ENCODE measurements at regions not wholly inside any gene's neighbourhood (a gene's known extent, or its start where the extent isn't known, plus 50 kb on each side); places are given as distances from the start of the nearest gene placed in this dataset.

- TF ChIP-seq CTCF (conservative IDR thresholded peaks at IDR 0.05; ENCODE audit: low read depth, low read length), result no peak
- H3K4me3 ChIP-seq (ENCODE audit: low read length), result no peak overlapping the region
- DNase-seq (ENCODE audit: low read depth), result no peak
These were observed 125.1 kb upstream of the SOX4 start for GRCh38 chr6:21468461-21468860.

GRCh38 chr6:21469213-21469612 lies 124.3 kb upstream of the SOX4 start:
- TF ChIP-seq CTCF (conservative IDR thresholded peaks at IDR 0.05; ENCODE audit: low read depth, low read length), result no peak
- no peak for DNase-seq (ENCODE audit: low read depth)
- no peak overlapping the region for H3K4me3 ChIP-seq (ENCODE audit: low read length)

GRCh38 chr6:21476112-21476511 lies 117.4 kb upstream of the SOX4 start:
- no peak for TF ChIP-seq CTCF (conservative IDR thresholded peaks at IDR 0.05; ENCODE audit: low read depth, low read length)
- no peak for DNase-seq (ENCODE audit: low read depth)
- H3K4me3 ChIP-seq (ENCODE audit: low read length), result no peak overlapping the region

- no peak for DNase-seq (ENCODE audit: low read depth)
- no peak overlapping the region for H3K4me3 ChIP-seq (ENCODE audit: low read length)
- TF ChIP-seq CTCF (conservative IDR thresholded peaks at IDR 0.05; ENCODE audit: low read depth, low read length), result no peak
These were observed 115.1 kb upstream of the SOX4 start for GRCh38 chr6:21478411-21478810.

- no peak overlapping the region for H3K4me3 ChIP-seq (ENCODE audit: low read length)
- DNase-seq (ENCODE audit: low read depth), result no peak
- no peak for TF ChIP-seq CTCF (conservative IDR thresholded peaks at IDR 0.05; ENCODE audit: low read depth, low read length)
These were observed 114.5 kb upstream of the SOX4 start for GRCh38 chr6:21478883-21479539.

GRCh38 chr6:21486115-21486514 lies 107.4 kb upstream of the SOX4 start:
- no peak overlapping the region for H3K4me3 ChIP-seq (ENCODE audit: low read length)
- TF ChIP-seq CTCF (conservative IDR thresholded peaks at IDR 0.05; ENCODE audit: low read depth, low read length), result no peak
- DNase-seq (ENCODE audit: low read depth), result no peak

- DNase-seq (ENCODE audit: low read depth), result no peak
- TF ChIP-seq CTCF (conservative IDR thresholded peaks at IDR 0.05; ENCODE audit: low read depth, low read length), result no peak
These were observed 103.7 kb upstream of the SOX4 start for GRCh38 chr6:21489826-21490225.

More at GRCh38 chr6:21489826-21490225, 103.7 kb upstream of the SOX4 start:
- H3K4me3 ChIP-seq (ENCODE audit: low read length), result no peak overlapping the region
